ENCODE measurements at regions not wholly inside any gene's neighbourhood (a gene's known extent, or its start where the extent isn't known, plus 50 kb on each side); places are given as distances from the start of the nearest gene placed in this dataset.

DNA sequence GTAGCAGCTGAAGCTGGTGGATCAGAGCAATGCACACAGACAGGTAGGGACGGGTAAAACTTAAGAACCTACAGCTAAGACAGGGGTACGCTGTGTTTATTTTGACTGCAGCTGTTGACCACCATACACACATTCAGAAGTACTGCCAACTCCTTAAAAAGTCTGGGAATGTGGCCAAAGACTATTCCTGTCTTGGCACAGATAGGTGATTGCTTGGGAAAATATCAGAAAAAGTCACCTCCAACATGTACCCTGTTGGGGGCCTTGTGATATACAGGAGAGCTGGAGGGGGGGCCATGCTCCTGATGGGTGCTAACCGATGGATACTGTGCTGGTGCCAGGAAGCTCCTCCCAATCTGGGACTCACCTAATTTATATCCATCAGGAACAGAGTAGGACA lies 121.2 kb downstream of the VCX2 start:
- H3K9me3 ChIP-seq (ENCODE audit: control insufficient read depth, insufficient read depth, low read length) = no peaks in the 10 kb centered on the region
- H3K79me2 ChIP-seq (ENCODE audit: control insufficient read depth, low read length) = no peaks in the 10 kb centered on the region
- TF ChIP-seq CTCF (IDR thresholded peaks at IDR 0.05; ENCODE audit: low read depth, low read length, poor library complexity, severe bottlenecking) = no peak
- TF ChIP-seq EZH2phosphoT487 (IDR thresholded peaks at IDR 0.05; ENCODE audit: borderline replicate concordance, low read length) = no peak
- H3K27me3 ChIP-seq (ENCODE audit: control insufficient read depth, low read length) = no peaks in the 10 kb centered on the region
- no peaks in the 10 kb centered on the region for H3K9me2 ChIP-seq (replicated peaks; ENCODE audit: control insufficient read depth, low read length)
- no peaks in the 10 kb centered on the region for H3K36me3 ChIP-seq (ENCODE audit: control insufficient read depth, low read length)
- no peak overlapping the region for H3K27ac ChIP-seq (ENCODE audit: low read depth, low read length)
- H3K4me2 ChIP-seq (ENCODE audit: low read length) = no peak overlapping the region
- no peak overlapping the region for H3K4me3 ChIP-seq (ENCODE audit: low read length)
- no peaks in the 10 kb centered on the region for H3K4me1 ChIP-seq (ENCODE audit: control insufficient read depth, low read length)
- H4K20me1 ChIP-seq (ENCODE audit: control insufficient read depth, insufficient read depth, low read depth, low read length) = no peaks in the 10 kb centered on the region
- H3F3A ChIP-seq (ENCODE audit: control insufficient read depth, insufficient read depth) = no peaks in the 10 kb centered on the region

- no peaks in the 10 kb centered on the region for H3F3A ChIP-seq (ENCODE audit: control insufficient read depth, insufficient read depth)
These were observed 121.3 kb upstream of the PNPLA4 start for GRCh38 chrX:8048466-8048865.

DNA sequence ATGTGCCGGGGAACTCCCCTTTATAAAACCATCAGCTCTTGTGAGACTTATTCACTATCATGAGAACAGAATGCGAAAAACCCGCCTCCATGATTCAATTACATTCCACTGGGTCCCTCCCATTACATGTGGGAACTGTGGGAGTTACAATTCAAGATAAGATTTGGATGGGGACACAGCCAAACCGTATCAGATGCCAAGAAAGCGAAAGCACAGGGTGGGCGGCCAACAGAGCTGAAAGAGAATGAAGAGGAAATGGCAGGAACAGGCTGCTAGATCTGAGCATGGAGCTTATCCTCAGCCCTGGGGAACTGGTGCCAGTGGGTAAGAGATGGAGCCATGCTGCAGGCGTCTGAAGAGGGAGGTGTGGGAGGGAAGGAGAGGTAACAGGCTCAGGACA lies 117.7 kb upstream of the PNPLA4 start:
- no peaks in the 10 kb centered on the region for H3K36me3 ChIP-seq (ENCODE audit: control insufficient read depth, low read length)
- no peaks in the 10 kb centered on the region for H4K20me1 ChIP-seq (ENCODE audit: control insufficient read depth, insufficient read depth, low read depth, low read length)
- no peaks in the 10 kb centered on the region for H3K9me2 ChIP-seq (replicated peaks; ENCODE audit: control insufficient read depth, low read length)
- H3F3A ChIP-seq (ENCODE audit: control insufficient read depth, insufficient read depth) = no peaks in the 10 kb centered on the region
- no peak overlapping the region for H3K27ac ChIP-seq (ENCODE audit: low read depth, low read length)
- H3K4me3 ChIP-seq (ENCODE audit: low read length) = no peak overlapping the region
- no peaks in the 10 kb centered on the region for H3K79me2 ChIP-seq (ENCODE audit: control insufficient read depth, low read length)
- H3K9me3 ChIP-seq (ENCODE audit: control insufficient read depth, insufficient read depth, low read length) = no peaks in the 10 kb centered on the region
- H3K4me2 ChIP-seq (ENCODE audit: low read length) = no peak overlapping the region
- no peaks in the 10 kb centered on the region for H3K27me3 ChIP-seq (ENCODE audit: control insufficient read depth, low read length)
- TF ChIP-seq CTCF (IDR thresholded peaks at IDR 0.05; ENCODE audit: low read depth, low read length, poor library complexity, severe bottlenecking) = no peak
- TF ChIP-seq EZH2phosphoT487 (IDR thresholded peaks at IDR 0.05; ENCODE audit: borderline replicate concordance, low read length) = no peak
- H3K4me1 ChIP-seq (ENCODE audit: control insufficient read depth, low read length) = no peaks in the 10 kb centered on the region

More at GRCh38 chrX:8048466-8048865, 121.3 kb upstream of the PNPLA4 start:
- Histone ChIP-seq H3K9me2 (replicated peaks; ENCODE audit: control insufficient read depth, low read length) (no peaks in the 10 kb centered on the region), H3K4me1 (ENCODE audit: control insufficient read depth, low read length) (no peaks in the 10 kb centered on the region), H3K4me3 (ENCODE audit: low read length) (no peak overlapping the region), H3K4me2 (ENCODE audit: low read length) (no peak overlapping the region), H4K20me1 (ENCODE audit: control insufficient read depth, insufficient read depth, low read depth, low read length) (no peaks in the 10 kb centered on the region), H3K79me2 (ENCODE audit: control insufficient read depth, low read length) (no peaks in the 10 kb centered on the region), H3K27ac (ENCODE audit: low read depth, low read length) (no peak overlapping the region), H3K9me3 (ENCODE audit: control insufficient read depth, insufficient read depth, low read length) (no peaks in the 10 kb centered on the region), H3K27me3 (ENCODE audit: control insufficient read depth, low read length) (no peaks in the 10 kb centered on the region), H3K36me3 (ENCODE audit: control insufficient read depth, low read length) (no peaks in the 10 kb centered on the region)
- TF ChIP-seq EZH2phosphoT487 (IDR thresholded peaks at IDR 0.05; ENCODE audit: borderline replicate concordance, low read length) (no peak), CTCF (IDR thresholded peaks at IDR 0.05; ENCODE audit: low read depth, low read length, poor library complexity, severe bottlenecking) (no peak)

GRCh38 chrX:8043546-8043945 lies 116.3 kb upstream of the PNPLA4 start:
- no peaks in the 10 kb centered on the region for H3K36me3 ChIP-seq (ENCODE audit: control insufficient read depth, low read length)
- H3K4me3 ChIP-seq (ENCODE audit: low read length) = no peak overlapping the region
- H3K27me3 ChIP-seq (ENCODE audit: control insufficient read depth, low read length) = no peaks in the 10 kb centered on the region
- no peak for TF ChIP-seq EZH2phosphoT487 (IDR thresholded peaks at IDR 0.05; ENCODE audit: borderline replicate concordance, low read length)
- TF ChIP-seq CTCF (IDR thresholded peaks at IDR 0.05; ENCODE audit: low read depth, low read length, poor library complexity, severe bottlenecking) = no peak
- H3K9me3 ChIP-seq (ENCODE audit: control insufficient read depth, insufficient read depth, low read length) = no peaks in the 10 kb centered on the region
- no peaks in the 10 kb centered on the region for H3K9me2 ChIP-seq (replicated peaks; ENCODE audit: control insufficient read depth, low read length)
- H3K4me1 ChIP-seq (ENCODE audit: control insufficient read depth, low read length) = no peaks in the 10 kb centered on the region
- H3K27ac ChIP-seq (ENCODE audit: low read depth, low read length) = no peak overlapping the region
- H3K79me2 ChIP-seq (ENCODE audit: control insufficient read depth, low read length) = no peaks in the 10 kb centered on the region
- H3K4me2 ChIP-seq (ENCODE audit: low read length) = no peak overlapping the region
- no peaks in the 10 kb centered on the region for H3F3A ChIP-seq (ENCODE audit: control insufficient read depth, insufficient read depth)
- H4K20me1 ChIP-seq (ENCODE audit: control insufficient read depth, insufficient read depth, low read depth, low read length) = no peaks in the 10 kb centered on the region
